ENCODE measurements at regions not wholly inside any gene's neighbourhood (a gene's known extent, or its start where the extent isn't known, plus 50 kb on each side); places are given as distances from the start of the nearest gene placed in this dataset.

GRCh38 chr2:193796847-193797246 is 1602.1 kb upstream of the TMEFF2 start:
- 15% methylated on average over 1 of the region's 1 CpG for WGBS (ENCODE audit: missing lambda C conversion rate)

GRCh38 chr2:193793914-193794313 is 1599.2 kb upstream of the TMEFF2 start:
- no peak for DNase-seq (ENCODE audit: low read depth in 1 of 2, low spot score in 1 of 2)
- TF ChIP-seq ZFP36 (IDR thresholded peaks at IDR 0.05; ENCODE audit: borderline replicate concordance, partially characterized antibody) (no peak), POLR2AphosphoS2 (conservative IDR thresholded peaks at IDR 0.05; ENCODE audit: low read length) (no peak), ZSCAN20 (CRISPR knock-in tag; IDR thresholded peaks at IDR 0.05) (no peak), NPAS2 (CRISPR knock-in tag; IDR thresholded peaks at IDR 0.05; ENCODE audit: borderline replicate concordance) (no peak), TP53 (CRISPR knock-in tag; IDR thresholded peaks at IDR 0.05) (no peak), ZC3H11A (IDR thresholded peaks at IDR 0.05) (no peak), SREBF2 (IDR thresholded peaks at IDR 0.05) (no peak), SMC3 (IDR thresholded peaks at IDR 0.05) (no peak), BHLHE40 (IDR thresholded peaks at IDR 0.05; ENCODE audit: low read depth, low read length) (no peak), RARB (CRISPR knock-in tag; IDR thresholded peaks at IDR 0.05) (no peak), GATA3 (IDR thresholded peaks at IDR 0.05; ENCODE audit: borderline replicate concordance) (no peak), CBX2 (IDR thresholded peaks at IDR 0.05; ENCODE audit: borderline replicate concordance, low read depth) (no peak), CHD4 (IDR thresholded peaks at IDR 0.05; ENCODE audit: borderline replicate concordance) (no peak), MAX (IDR thresholded peaks at IDR 0.05) (no peak), ELK1 (IDR thresholded peaks at IDR 0.05; ENCODE audit: low read depth, low read length) (no peak), NFE2L2 (conservative IDR thresholded peaks at IDR 0.05; ENCODE audit: low read length) (no peak), REST (IDR thresholded peaks at IDR 0.05) (no peak), NR3C1 (IDR thresholded peaks at IDR 0.05) (no peak), MYC (IDR thresholded peaks at IDR 0.05; ENCODE audit: borderline replicate concordance, low read length) (no peak)
- Histone ChIP-seq H3K4me3 (no peak overlapping the region), H3K27ac (0 out of 6 replicates have a peak overlapping the region, but pooled peaks of 1 of the 2 experiments have one; percentile 24), H3K9me3 (no peaks in the 10 kb centered on the region), H3K4me1 (no peaks in the 10 kb centered on the region), H3K4me2 (peak overlapping the region; percentile 42)
- CTCF ChIA-PET, result interaction anchor here (1.5 kb wide), 1 partner anchor 23 kb away, joined by 3 read pairs; no protein-coding TSS in a partner anchor
- no peak for FAIRE-seq
- ATAC-seq, result peak in 1 of 2 experiments; percentile 47; a peak in 2 of 6 replicates
- POLR2A ChIA-PET, result no interaction called here
- 8% methylated on average over 6 of the region's 6 CpGs for WGBS (ENCODE audit: missing lambda C conversion rate)

More at GRCh38 chr2:193796847-193797246, 1602.1 kb upstream of the TMEFF2 start:
- CTCF ChIA-PET, result no interaction called here
- ATAC-seq, result no peak
- Histone ChIP-seq H3K4me3 (no peak overlapping the region), H3K4me2 (no peak overlapping the region), H3K27ac (no peak overlapping the region), H3K4me1 (no peaks in the 10 kb centered on the region), H3K9me3 (no peaks in the 10 kb centered on the region)
- POLR2A ChIA-PET, result no interaction called here
- TF ChIP-seq CHD2 (IDR thresholded peaks at IDR 0.05; ENCODE audit: low read length, partially characterized antibody), result no peak
- no peak for TF ChIP-seq NR3C1 (IDR thresholded peaks at IDR 0.05)
- no peak for TF ChIP-seq RARB (CRISPR knock-in tag; IDR thresholded peaks at IDR 0.05)
- no peak for TF ChIP-seq CBX2 (IDR thresholded peaks at IDR 0.05; ENCODE audit: borderline replicate concordance, low read depth)
- TF ChIP-seq EP300 (IDR thresholded peaks at IDR 0.05), result no peak
- TF ChIP-seq RCOR1 (IDR thresholded peaks at IDR 0.05; ENCODE audit: low read depth, low read length), result no peak
- no peak for TF ChIP-seq EHMT2 (IDR thresholded peaks at IDR 0.05; ENCODE audit: low read depth)
- TF ChIP-seq MYC (IDR thresholded peaks at IDR 0.05; ENCODE audit: borderline replicate concordance, low read length), result no peak
- TF ChIP-seq NPAS2 (CRISPR knock-in tag; IDR thresholded peaks at IDR 0.05; ENCODE audit: borderline replicate concordance), result no peak
- no peak for TF ChIP-seq HOXB13 (CRISPR knock-in tag; IDR thresholded peaks at IDR 0.05; ENCODE audit: low read depth)
- no peak for TF ChIP-seq EHF (CRISPR knock-in tag; IDR thresholded peaks at IDR 0.05)
- TF ChIP-seq CHD4 (IDR thresholded peaks at IDR 0.05; ENCODE audit: borderline replicate concordance), result no peak
- no peak for TF ChIP-seq JUN (IDR thresholded peaks at IDR 0.05)
- no peak for TF ChIP-seq HDAC2 (IDR thresholded peaks at IDR 0.05)
- TF ChIP-seq KDM1A (IDR thresholded peaks at IDR 0.05; ENCODE audit: low read depth), result no peak
- no peak for TF ChIP-seq HOXB5 (CRISPR knock-in tag; IDR thresholded peaks at IDR 0.05)
- no peak for TF ChIP-seq ATOH8 (CRISPR knock-in tag; IDR thresholded peaks at IDR 0.05; ENCODE audit: low read depth)
- no peak for DNase-seq (ENCODE audit: low read depth in 1 of 2, low spot score in 1 of 2)
- FAIRE-seq, result no peak
